Astrocyte (in vitro differentiated cells and primary cell): ENCODE measurements at regions not wholly inside any gene's neighbourhood (a gene's known extent, or its start where the extent isn't known, plus 50 kb on each side); places are given as distances from the start of the nearest gene placed in this dataset.

Experiments used
- DNase-seq: peaks from one replicate; pipeline ENCODE4 v3.0.0-alpha.2; 2010; ENCODE audit warnings: low read depth
- FAIRE-seq: peaks from 2 replicates; lab custom pipeline; 2011; peaks lifted over from hg19 to GRCh38; lab: Jason Lieb, UNC
- H2AFZ ChIP-seq: 2 replicates; pipeline ENCODE4 v1.6.0; 2012; ENCODE audit warnings: low read depth, low read length, inconsistent platforms
- H3K27ac ChIP-seq: 2 replicates; pipeline ENCODE4 v1.5.1; 2011; ENCODE audit warnings: low read depth, low read length, inconsistent platforms
- H3K27me3 ChIP-seq: 2 replicates; pipeline ENCODE4 v1.6.0; 2011; ENCODE audit warnings: low read length, inconsistent platforms; ENCODE audit not compliant: insufficient read depth
- H3K36me3 ChIP-seq: 2 replicates; pipeline ENCODE4 v1.5.1; 2011; ENCODE audit warnings: low read length, inconsistent platforms; ENCODE audit not compliant: insufficient read depth
- H3K4me1 ChIP-seq: 2 replicates; pipeline ENCODE4 v1.5.1; 2011; ENCODE audit warnings: low read length, inconsistent platforms; ENCODE audit not compliant: insufficient read depth
- H3K4me2 ChIP-seq: 2 replicates; pipeline ENCODE4 v1.6.0; 2012; ENCODE audit warnings: low read length, inconsistent platforms
- H3K4me3 ChIP-seq: 2 replicates; pipeline ENCODE4 v1.5.1; 2011; ENCODE audit warnings: low read depth, mild to moderate bottlenecking, low read length, inconsistent platforms; ENCODE audit not compliant: insufficient read depth
- H3K79me2 ChIP-seq: 2 replicates; pipeline ENCODE4 v1.6.0; 2012; ENCODE audit warnings: mild to moderate bottlenecking, low read length, inconsistent platforms; ENCODE audit not compliant: insufficient read depth
- H3K9ac ChIP-seq: 2 replicates; pipeline ENCODE4 v1.6.0; 2012; ENCODE audit warnings: mild to moderate bottlenecking, low read length, inconsistent platforms
- H3K9me3 ChIP-seq: 2 replicates; pipeline ENCODE4 v1.5.1; 2012; ENCODE audit warnings: low read depth, mild to moderate bottlenecking, low read length, inconsistent platforms; ENCODE audit not compliant: insufficient read depth
- H4K20me1 ChIP-seq: 2 replicates; pipeline ENCODE4 v1.6.0; 2012; ENCODE audit warnings: low read length, inconsistent platforms; ENCODE audit not compliant: insufficient read depth
- H3K27ac Mint-ChIP-seq: one replicate; pipeline ENCODE4 v1.8.0; 2021; ENCODE audit warnings: mild to moderate bottlenecking, mixed read lengths; ENCODE audit not compliant: unreplicated experiment
- H3K27me3 Mint-ChIP-seq: one replicate; pipeline ENCODE4 v1.8.0; 2021; ENCODE audit warnings: low read depth, mixed read lengths; ENCODE audit not compliant: unreplicated experiment
- H3K36me3 Mint-ChIP-seq: one replicate; pipeline ENCODE4 v1.8.0; 2021; ENCODE audit warnings: low read depth, mixed read lengths; ENCODE audit not compliant: unreplicated experiment
- H3K4me1 Mint-ChIP-seq: one replicate; pipeline ENCODE4 v1.8.0; 2021; ENCODE audit warnings: low read depth, mixed read lengths; ENCODE audit not compliant: unreplicated experiment
- H3K4me3 Mint-ChIP-seq: one replicate; pipeline ENCODE4 v1.8.0; 2021; ENCODE audit warnings: mild to moderate bottlenecking, moderate library complexity, mixed read lengths; ENCODE audit not compliant: unreplicated experiment
- H3K9me3 Mint-ChIP-seq: one replicate; pipeline ENCODE4 v1.8.0; 2021; ENCODE audit warnings: mild to moderate bottlenecking, mixed read lengths; ENCODE audit not compliant: unreplicated experiment
- EZH2 ChIP-seq: IDR thresholded peaks from 2 replicates; pipeline ENCODE4 v1.6.1; 2012; ENCODE audit warnings: mild to moderate bottlenecking, low read length, inconsistent platforms; ENCODE audit not compliant: insufficient read depth
- TF ChIP-seq, protein P1 (sequence below): IDR thresholded peaks from 2 replicates; pipeline ENCODE4 v1.5.1; 2011; ENCODE audit warnings: low read depth, mild to moderate bottlenecking, inconsistent platforms, low read length, moderate library complexity; ENCODE audit not compliant: insufficient read depth

DNA sequence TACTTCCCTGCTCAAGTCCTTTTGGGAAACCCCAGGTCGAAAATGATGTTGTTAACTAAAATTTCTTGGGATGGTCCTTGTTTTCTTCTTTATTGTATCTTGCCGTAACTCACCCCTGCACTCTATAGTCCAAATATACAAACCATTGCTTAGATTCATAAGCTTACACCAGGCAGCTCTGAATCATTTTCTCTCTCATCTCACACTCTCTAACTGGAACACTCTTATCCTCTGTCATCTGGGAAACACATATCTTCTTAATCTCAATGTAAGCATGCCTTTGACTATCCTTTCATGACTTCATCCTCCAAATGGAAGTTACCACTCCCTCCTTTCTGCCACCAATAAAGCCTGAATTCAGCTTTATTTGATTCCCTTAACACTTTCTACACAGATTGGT lies 175.8 kb upstream of the ANK3 start:
- DNase-seq (no peak), FAIRE-seq (no peak)
- H3K4me1 ChIP-seq = no peaks in the 10 kb centered on the region
- H3K79me2 ChIP-seq = peaks cover 16% of the 10 kb centered on the region
- Mint-ChIP-seq H3K4me1 (no peaks in the 10 kb centered on the region), H3K36me3 (no peaks in the 10 kb centered on the region), H3K27me3 (no peaks in the 10 kb centered on the region), H3K9me3 (peaks cover 23% of the 10 kb centered on the region), H3K4me3 (no peak overlapping the region), H3K27ac (no peak overlapping the region)
- no peaks in the 10 kb centered on the region for H3K36me3 ChIP-seq
- no peaks in the 10 kb centered on the region for H3K9me3 ChIP-seq
- H3K4me2 ChIP-seq = no peak overlapping the region
- H3K27me3 ChIP-seq = no peaks in the 10 kb centered on the region
- TF ChIP-seq, protein P1, sequence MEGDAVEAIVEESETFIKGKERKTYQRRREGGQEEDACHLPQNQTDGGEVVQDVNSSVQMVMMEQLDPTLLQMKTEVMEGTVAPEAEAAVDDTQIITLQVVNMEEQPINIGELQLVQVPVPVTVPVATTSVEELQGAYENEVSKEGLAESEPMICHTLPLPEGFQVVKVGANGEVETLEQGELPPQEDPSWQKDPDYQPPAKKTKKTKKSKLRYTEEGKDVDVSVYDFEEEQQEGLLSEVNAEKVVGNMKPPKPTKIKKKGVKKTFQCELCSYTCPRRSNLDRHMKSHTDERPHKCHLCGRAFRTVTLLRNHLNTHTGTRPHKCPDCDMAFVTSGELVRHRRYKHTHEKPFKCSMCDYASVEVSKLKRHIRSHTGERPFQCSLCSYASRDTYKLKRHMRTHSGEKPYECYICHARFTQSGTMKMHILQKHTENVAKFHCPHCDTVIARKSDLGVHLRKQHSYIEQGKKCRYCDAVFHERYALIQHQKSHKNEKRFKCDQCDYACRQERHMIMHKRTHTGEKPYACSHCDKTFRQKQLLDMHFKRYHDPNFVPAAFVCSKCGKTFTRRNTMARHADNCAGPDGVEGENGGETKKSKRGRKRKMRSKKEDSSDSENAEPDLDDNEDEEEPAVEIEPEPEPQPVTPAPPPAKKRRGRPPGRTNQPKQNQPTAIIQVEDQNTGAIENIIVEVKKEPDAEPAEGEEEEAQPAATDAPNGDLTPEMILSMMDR = no peak
- no peak for TF ChIP-seq EZH2
- H3K4me3 ChIP-seq = no peak overlapping the region
- H2AFZ ChIP-seq = no peak overlapping the region
- no peak overlapping the region for H3K27ac ChIP-seq
- H3K9ac ChIP-seq = no peak overlapping the region
- H4K20me1 ChIP-seq = no peaks in the 10 kb centered on the region

DNA sequence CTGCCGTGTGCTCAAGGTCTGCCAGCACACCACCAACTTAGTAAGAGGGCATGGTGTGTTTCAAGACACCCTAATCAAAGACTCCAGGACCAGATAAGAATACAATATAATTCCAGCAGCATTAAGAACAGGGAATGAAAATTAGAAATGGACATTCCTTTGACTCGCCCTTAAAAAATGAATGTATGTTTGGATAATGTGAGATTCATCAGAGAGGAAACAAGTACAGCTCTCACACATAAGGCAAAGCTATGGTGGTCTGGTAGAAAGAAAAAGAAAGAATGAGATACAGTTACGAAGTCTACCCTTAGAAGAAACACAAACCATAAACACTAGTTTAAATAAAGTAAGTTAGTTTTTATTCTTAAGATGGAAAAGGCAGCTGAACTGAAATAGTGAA lies 174.8 kb upstream of the ANK3 start:
- peaks cover 10% of the 10 kb centered on the region for H3K79me2 ChIP-seq
- no peaks in the 10 kb centered on the region for H3K27me3 Mint-ChIP-seq
- peaks cover 23% of the 10 kb centered on the region for H3K9me3 Mint-ChIP-seq
- no peaks in the 10 kb centered on the region for H3K9me3 ChIP-seq
- H3K9ac ChIP-seq = no peak overlapping the region
- H3K36me3 Mint-ChIP-seq = no peaks in the 10 kb centered on the region
- H3K27ac ChIP-seq = no peak overlapping the region
- DNase-seq = no peak
- no peaks in the 10 kb centered on the region for H3K27me3 ChIP-seq
- no peak overlapping the region for H2AFZ ChIP-seq
- H3K27ac Mint-ChIP-seq = no peak overlapping the region
- TF ChIP-seq, protein P1 = no peak
- no peak for TF ChIP-seq EZH2
- H4K20me1 ChIP-seq = no peaks in the 10 kb centered on the region
- no peaks in the 10 kb centered on the region for H3K36me3 ChIP-seq
- H3K4me2 ChIP-seq = no peak overlapping the region
- H3K4me3 ChIP-seq = no peak overlapping the region
- no peaks in the 10 kb centered on the region for H3K4me1 ChIP-seq
- no peak for FAIRE-seq
- no peaks in the 10 kb centered on the region for H3K4me1 Mint-ChIP-seq
- no peak overlapping the region for H3K4me3 Mint-ChIP-seq

DNA sequence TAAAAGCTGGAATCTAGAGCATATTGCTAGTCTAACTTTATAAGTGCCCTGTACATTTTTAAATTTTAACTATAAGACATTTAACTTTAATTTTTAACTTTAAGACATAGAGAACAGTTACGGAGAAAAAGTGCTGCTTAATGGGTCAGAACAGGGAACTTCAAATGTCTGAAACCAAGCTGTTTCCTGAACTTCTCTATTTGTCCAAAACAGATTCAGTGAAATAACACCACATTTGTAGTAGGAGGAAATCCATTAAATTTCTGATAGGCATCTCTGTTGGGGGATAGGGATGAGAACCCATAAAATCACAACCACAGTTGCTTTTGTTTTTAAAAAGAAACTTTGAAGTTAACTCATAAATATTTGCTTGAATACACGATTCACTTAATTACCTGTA lies 170.8 kb upstream of the ANK3 start:
- no peak for DNase-seq
- no peak overlapping the region for H3K27ac Mint-ChIP-seq

More for the DNA sequence above, 170.8 kb upstream of the ANK3 start:
- no peak for TF ChIP-seq EZH2
- TF ChIP-seq, protein P1 = no peak
- Histone ChIP-seq H3K36me3 (no peaks in the 10 kb centered on the region), H3K4me3 (no peak overlapping the region), H3K27me3 (no peaks in the 10 kb centered on the region), H3K4me2 (no peak overlapping the region), H3K9ac (no peak overlapping the region), H3K9me3 (no peaks in the 10 kb centered on the region), H3K27ac (no peak overlapping the region), H4K20me1 (no peaks in the 10 kb centered on the region), H3K79me2 (peaks cover 2% of the 10 kb centered on the region), H2AFZ (no peak overlapping the region), H3K4me1 (no peaks in the 10 kb centered on the region)
- Mint-ChIP-seq H3K4me1 (no peaks in the 10 kb centered on the region), H3K4me3 (no peak overlapping the region), H3K36me3 (no peaks in the 10 kb centered on the region), H3K9me3 (peaks cover 2% of the 10 kb centered on the region), H3K27me3 (no peaks in the 10 kb centered on the region)
- no peak for FAIRE-seq
